ENCODE measurements at regions not wholly inside any gene's neighbourhood (a gene's known extent, or its start where the extent isn't known, plus 50 kb on each side); places are given as distances from the start of the nearest gene placed in this dataset.

DNA sequence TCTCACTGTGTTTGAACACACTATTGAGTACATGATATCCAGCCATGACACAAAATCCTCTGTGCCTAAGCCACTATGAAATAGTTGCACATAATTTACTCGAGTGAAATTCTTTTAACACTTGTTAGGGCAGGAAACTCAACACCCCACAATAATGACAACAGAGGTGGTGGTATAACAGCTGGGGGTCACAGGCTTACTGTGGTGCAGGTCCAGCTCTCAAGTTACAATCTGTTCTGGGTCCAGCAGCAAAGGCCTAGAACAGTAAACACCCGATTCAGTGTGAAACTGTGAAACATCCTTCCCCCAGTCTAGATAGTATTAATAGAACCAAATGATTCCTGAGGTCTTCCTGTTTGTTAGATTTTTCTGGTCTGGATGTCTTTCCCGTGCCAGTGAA is 102.9 kb upstream of the APC start:
- TF ChIP-seq, protein P1, sequence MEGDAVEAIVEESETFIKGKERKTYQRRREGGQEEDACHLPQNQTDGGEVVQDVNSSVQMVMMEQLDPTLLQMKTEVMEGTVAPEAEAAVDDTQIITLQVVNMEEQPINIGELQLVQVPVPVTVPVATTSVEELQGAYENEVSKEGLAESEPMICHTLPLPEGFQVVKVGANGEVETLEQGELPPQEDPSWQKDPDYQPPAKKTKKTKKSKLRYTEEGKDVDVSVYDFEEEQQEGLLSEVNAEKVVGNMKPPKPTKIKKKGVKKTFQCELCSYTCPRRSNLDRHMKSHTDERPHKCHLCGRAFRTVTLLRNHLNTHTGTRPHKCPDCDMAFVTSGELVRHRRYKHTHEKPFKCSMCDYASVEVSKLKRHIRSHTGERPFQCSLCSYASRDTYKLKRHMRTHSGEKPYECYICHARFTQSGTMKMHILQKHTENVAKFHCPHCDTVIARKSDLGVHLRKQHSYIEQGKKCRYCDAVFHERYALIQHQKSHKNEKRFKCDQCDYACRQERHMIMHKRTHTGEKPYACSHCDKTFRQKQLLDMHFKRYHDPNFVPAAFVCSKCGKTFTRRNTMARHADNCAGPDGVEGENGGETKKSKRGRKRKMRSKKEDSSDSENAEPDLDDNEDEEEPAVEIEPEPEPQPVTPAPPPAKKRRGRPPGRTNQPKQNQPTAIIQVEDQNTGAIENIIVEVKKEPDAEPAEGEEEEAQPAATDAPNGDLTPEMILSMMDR (IDR thresholded peaks at IDR 0.05 in 8 of 11, conservative IDR thresholded peaks at IDR 0.05 in 3 of 11), result no peak
- TF ChIP-seq POLR2AphosphoS5 (IDR thresholded peaks at IDR 0.05), result no peak
- no peak for TF ChIP-seq POLR2A (IDR thresholded peaks at IDR 0.05)

Data from spleen (tissue), 7 donors.